Astrocyte of the spinal cord (primary cell): ENCODE measurements at regions not wholly inside any gene's neighbourhood (a gene's known extent, or its start where the extent isn't known, plus 50 kb on each side); places are given as distances from the start of the nearest gene placed in this dataset.

Source experiments
- DNase-seq: peaks from one replicate; pipeline ENCODE4 v3.0.0; 2011; ENCODE audit warnings: low read depth, low spot score
- H3K4me3 ChIP-seq: 2 replicates; pipeline ENCODE4 v1.5.1; 2011; ENCODE audit warnings: low read depth, mild to moderate bottlenecking, low read length, moderate library complexity
- in situ Hi-C: cut with HindIII; loops from 2 replicates; pipeline ENCODE4 v1.10.0; 2017; ENCODE audit warnings: low sequenced_read_pairs
- TF ChIP-seq, protein P1 (sequence below): IDR thresholded peaks from 2 replicates; pipeline ENCODE4 v1.5.1; 2012; ENCODE audit warnings: low read depth, mild to moderate bottlenecking, low read length, inconsistent platforms

DNA sequence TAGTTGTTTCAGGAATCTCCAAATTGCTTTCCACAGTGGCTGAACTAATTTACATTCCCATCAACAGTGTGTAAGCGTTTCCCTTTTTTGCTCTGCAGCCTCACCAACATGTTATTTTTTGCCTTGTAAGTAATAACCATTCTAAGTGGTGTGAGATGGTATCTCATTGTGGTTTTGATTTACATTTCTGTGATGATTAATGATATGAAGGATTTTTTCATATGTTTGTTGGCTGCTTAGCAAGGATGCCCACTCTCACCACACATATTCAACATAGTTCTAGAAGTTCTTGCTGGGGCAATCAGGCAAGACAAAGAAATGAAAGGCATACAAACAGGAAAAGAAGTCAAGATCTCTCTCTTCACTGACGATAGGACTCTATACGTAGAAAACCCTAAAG is 472.4 kb downstream of the ZNF674 start:
- in situ Hi-C loops: no loop called here
- no peak overlapping the region for H3K4me3 ChIP-seq
- TF ChIP-seq, protein P1, sequence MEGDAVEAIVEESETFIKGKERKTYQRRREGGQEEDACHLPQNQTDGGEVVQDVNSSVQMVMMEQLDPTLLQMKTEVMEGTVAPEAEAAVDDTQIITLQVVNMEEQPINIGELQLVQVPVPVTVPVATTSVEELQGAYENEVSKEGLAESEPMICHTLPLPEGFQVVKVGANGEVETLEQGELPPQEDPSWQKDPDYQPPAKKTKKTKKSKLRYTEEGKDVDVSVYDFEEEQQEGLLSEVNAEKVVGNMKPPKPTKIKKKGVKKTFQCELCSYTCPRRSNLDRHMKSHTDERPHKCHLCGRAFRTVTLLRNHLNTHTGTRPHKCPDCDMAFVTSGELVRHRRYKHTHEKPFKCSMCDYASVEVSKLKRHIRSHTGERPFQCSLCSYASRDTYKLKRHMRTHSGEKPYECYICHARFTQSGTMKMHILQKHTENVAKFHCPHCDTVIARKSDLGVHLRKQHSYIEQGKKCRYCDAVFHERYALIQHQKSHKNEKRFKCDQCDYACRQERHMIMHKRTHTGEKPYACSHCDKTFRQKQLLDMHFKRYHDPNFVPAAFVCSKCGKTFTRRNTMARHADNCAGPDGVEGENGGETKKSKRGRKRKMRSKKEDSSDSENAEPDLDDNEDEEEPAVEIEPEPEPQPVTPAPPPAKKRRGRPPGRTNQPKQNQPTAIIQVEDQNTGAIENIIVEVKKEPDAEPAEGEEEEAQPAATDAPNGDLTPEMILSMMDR: no peak
- no peak for DNase-seq

DNA sequence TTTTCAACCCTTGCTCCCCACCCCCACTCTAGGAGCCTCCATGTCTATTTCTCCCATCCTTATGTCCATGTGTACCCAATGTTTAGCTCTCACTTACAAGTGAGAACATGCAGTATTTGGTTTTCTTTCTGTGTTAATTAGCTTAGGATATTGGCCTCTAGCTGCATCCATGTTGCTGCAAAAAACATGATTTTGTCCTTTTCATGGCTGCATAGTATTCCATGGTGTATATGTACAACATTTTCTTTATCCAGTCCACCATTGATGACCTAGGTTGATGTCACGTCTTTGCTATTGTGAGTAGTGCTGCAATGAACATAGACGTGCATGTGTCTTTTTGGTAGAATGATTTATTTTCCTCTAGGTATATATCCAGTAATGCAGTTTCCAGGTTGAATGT is 472.8 kb downstream of the ZNF674 start:
- DNase-seq: no peak
- no peak overlapping the region for H3K4me3 ChIP-seq
- in situ Hi-C loops: no loop called here
- TF ChIP-seq, protein P1: no peak

DNA sequence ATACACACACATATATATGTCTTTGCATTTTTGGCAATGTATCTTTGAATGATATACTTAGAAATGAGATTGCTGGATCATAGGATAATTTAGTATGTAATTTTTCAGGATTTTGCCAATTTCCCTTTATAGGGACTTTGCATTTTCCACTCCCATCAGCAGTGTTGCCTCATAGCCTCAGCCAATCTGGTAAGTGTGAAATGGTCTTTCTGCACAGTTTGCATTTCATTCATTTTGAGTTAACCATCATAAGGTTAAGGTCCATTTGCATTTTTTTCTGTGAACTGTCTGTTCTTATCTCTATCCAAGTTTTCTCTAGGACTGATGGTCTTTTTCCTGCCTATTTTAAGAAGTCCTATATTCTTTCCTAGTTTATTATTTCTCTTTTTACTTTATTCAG is 474.8 kb downstream of the ZNF674 start:
- no peak for DNase-seq
- no peak overlapping the region for H3K4me3 ChIP-seq
- in situ Hi-C loops: no loop called here
- TF ChIP-seq, protein P1: no peak

DNA sequence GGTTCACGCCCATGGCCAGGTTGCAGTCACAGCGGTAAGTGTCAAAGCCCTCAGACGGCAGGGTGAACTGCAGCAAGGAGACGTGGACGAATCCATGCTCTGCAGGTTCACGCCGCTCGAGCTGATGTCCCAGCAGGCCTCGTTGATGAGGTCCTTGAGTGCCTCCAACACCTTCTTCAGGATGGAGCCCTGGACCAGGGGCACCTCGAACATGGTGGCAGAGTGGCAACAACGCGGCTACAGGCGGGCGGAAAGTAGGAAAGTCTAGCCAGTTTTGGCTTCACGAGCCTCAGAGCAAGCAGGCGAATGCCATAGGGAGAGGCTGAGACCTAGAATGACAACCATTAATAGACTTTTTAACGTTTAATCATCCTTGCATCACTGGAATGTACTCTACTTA is 485.9 kb downstream of the ZNF674 start:
- TF ChIP-seq, protein P1: no peak
- in situ Hi-C loops: no loop called here
- DNase-seq: no peak
- H3K4me3 ChIP-seq: no peak overlapping the region

DNA sequence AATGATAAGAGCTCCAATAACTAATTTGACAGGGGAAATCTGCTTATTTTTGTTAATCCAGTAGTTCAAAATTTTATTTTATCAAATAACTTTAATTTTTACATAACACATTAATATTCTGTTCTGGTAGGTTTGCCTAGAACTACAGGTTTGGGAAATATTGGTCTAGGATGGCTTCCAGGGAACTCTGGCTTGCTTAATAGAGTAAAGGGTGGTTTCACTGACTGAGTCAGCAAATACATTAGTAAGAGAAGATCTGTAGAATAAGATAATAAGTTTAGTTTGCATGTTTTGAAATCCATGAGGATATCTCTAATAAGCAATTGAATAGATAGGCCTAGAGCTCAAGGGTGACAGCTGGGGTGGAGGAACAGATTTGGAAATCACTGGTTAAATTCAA is 500.7 kb downstream of the ZNF674 start:
- DNase-seq: peak; percentile 5
- in situ Hi-C loops: no loop called here

DNA sequence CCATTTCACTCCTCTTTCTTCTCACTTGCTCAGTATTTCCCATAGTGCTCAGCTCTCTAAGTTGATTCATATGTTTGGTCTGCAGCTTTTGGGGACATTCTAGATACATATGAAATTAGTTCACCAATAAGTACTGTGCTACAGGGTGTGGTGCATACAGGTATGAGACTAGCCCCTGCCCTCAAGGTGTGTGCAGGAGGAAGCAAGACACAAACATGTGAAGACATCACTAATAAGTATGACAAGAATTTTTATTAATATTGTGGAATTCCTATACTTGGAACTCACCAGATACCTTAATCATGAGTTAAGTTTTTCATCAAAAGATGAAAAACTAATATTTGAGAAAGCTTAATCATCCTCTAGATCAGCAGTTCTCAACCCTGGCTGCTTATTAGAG is 505.2 kb downstream of the ZNF674 start:
- TF ChIP-seq, protein P1: no peak
- in situ Hi-C loops: no loop called here
- DNase-seq: no peak
- H3K4me3 ChIP-seq: no peak overlapping the region

More for the DNA sequence above, 500.7 kb downstream of the ZNF674 start:
- TF ChIP-seq, protein P1: no peak
- H3K4me3 ChIP-seq: no peak overlapping the region

DNA sequence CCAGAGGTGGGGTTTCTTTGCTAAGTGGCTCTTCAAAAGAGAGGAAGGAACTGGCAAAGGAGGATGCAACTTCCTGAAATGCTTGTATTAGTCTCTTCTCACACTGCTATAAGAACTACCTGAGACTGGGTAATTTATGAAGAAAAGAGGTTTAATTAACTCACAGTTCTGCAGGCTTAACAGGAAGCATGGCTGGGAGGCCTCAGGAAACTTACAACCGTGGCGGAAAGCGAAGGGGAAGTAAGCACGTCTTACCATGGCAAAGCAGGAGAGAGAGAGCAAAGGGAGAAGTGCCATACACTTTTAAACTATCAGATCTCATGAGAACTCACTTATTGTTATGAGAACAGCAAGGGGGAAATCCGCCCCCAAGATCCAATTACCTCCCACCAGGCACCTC is 505.7 kb downstream of the ZNF674 start:
- TF ChIP-seq, protein P1: no peak
- DNase-seq: no peak
- no peak overlapping the region for H3K4me3 ChIP-seq
- in situ Hi-C loops: no loop called here
